Activated naive CD4-positive, alpha-beta T cell (primary cell): ENCODE measurements at regions not wholly inside any gene's neighbourhood (a gene's known extent, or its start where the extent isn't known, plus 50 kb on each side); places are given as distances from the start of the nearest gene placed in this dataset.

ENCODE experiments used
- DNase-seq, 4 experiments: peaks; one replicate each; lab custom pipeline; 2025; lab: John Stamatoyannopoulos, UW

DNA sequence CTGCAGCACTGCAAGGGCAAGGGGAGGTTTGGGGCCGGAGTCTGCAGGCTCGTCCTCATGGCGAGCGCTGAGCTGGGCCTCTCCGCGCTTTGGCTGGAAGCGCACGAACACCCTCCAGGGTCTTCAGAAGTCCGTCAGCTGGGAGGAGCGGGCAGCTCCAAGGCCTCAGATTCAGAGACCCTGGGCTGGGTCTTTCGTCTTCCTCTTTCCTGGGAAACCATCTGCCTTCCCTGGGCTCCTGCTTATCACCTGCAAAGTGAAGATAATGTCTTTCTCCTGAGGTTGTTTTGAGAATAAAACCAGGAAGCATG is 525.6 kb downstream of the BRD1 start:
- DNase-seq, result no peak

DNA sequence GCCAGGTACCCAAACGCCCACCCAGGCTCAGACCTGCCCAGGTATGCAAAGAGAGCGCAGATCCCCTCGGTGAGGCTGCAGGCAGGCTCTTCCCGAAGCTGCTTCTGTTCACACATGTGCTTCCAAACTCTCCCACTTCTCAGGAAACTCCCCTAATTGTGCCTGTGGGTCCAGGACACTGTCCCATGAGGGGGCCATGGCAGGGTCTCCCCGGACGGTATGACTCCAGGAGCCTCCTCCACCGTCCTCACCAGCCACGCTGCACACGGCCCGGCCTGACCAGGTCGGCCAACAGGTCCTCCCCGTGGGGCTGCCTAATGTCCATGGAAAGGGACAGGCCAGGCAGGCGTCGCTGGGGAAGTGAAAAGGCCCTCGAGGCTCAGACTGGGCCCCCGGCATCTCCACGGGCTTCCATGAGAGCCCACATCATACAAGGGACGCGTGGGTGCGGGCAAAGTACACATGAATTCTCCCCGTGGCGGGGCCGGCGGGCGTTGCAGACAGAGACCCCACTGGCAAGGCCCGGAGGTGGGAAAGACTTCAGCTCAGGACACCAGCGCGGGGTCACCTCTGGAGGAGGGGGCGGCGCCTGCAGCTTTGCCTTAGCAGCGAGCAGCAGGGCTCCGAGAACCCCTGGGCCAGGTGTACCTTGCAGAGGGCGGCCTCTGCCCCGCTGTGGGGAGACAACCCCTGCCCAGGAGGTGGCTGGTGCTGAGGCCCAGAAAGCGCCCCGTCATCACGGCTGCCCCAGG is 526.1 kb downstream of the BRD1 start:
- DNase-seq, result no peak

DNA sequence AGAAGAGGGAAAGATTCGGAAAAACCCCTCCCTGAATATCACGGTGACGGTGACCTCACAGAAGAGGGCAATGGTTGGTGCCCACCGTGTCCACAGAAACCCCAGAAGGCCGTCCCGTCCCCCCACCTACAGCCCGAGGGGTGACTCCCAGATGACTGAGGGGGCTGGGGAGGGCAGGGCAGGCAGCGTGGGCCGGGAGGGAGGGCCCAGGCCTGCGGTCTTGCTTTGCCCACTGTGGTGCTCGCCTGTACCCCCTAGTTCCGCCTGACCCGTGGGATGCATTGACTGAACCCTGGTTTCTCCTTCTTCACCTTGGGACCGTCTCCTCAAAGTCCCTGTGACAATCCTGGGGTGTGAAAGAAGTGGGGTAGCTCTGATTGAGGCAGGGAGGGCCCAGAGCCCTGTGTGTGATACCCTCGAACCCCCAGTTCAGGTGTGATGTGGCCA is 526.7 kb downstream of the BRD1 start:
- no peak for DNase-seq

DNA sequence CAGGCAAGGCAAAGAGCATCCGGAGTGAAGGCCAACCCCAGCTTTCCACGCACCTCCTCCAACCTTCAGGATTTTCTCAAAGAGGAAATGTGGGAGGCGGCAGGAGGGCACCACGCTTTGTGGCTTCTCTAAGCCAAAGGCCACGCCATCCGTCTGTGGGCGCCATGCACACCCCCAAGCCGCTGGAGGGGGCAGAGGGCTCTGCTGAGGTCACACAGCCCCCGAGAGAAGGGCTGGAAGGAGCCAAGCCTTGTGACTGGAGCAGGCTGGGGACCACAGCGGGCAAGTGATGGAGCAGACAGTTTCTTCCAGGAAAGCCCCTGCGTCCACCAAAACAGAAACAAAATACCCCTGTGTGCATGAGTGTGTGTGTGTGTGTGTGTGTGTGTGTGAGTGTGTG is 527.4 kb downstream of the BRD1 start:
- DNase-seq, result no peak

DNA sequence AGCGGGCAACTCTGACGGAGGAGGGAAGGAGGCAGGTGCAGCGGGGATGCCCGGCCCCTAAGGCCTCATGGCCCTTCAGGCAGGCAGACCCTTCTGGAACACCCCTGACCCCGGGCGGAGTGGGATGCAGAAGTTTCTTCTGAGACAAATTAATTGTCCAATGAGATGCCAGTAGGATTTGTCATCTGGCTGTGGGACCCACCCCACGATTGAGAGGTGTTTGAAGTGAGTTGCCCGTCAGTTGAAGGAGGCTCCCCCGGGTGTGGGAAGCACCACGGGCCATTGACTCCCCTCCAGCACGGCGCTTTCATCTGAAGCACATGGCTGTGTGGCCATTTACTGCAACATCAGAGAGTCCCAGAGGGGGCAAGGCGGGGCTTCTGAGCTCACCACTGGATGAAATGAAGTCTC is 527.8 kb downstream of the BRD1 start:
- DNase-seq, result no peak

DNA sequence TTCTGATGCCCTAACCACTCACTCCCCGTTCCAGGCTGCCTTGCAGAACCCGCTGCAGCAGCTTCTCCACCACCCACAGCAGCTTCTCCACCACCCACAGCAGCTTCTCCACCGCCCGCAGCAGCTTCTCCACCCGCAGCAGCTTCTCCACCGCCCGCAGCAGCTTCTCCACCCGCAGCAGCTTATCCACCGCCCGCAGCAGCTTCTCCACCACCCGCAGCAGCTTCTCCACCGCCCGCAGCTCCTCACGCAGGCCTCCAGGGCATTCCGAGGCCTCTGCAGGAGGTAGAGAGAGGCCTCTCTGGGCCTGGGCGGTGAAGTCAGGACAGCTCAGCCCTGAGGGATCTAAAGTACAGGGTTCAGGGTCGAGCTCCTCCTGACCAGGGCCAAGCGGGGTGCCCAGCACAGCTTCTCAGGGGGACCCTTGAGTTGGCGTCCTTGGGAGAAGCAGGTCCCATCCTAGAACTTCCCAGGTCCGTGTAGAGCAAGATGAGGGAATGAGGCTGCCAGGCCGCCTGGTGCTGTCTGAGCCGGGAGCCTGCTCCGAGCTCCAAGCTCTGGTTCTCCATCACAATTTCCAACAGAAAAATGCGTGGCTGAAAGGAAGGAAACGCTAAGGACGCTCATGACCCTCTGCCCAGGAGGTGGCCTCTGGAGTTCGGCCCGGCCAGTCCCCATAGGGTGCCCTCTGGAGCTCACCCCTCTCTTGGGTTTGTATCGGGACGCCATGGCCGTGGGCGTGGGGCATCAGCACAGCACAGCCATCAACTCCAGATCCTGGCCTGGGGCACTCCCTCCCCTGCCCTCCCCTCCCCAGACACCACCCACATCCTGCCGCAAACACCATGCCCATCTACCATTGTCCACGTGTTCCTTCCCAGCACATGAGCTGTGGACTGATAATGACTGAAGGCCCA is 528.6 kb downstream of the BRD1 start:
- DNase-seq, result no peak

DNA sequence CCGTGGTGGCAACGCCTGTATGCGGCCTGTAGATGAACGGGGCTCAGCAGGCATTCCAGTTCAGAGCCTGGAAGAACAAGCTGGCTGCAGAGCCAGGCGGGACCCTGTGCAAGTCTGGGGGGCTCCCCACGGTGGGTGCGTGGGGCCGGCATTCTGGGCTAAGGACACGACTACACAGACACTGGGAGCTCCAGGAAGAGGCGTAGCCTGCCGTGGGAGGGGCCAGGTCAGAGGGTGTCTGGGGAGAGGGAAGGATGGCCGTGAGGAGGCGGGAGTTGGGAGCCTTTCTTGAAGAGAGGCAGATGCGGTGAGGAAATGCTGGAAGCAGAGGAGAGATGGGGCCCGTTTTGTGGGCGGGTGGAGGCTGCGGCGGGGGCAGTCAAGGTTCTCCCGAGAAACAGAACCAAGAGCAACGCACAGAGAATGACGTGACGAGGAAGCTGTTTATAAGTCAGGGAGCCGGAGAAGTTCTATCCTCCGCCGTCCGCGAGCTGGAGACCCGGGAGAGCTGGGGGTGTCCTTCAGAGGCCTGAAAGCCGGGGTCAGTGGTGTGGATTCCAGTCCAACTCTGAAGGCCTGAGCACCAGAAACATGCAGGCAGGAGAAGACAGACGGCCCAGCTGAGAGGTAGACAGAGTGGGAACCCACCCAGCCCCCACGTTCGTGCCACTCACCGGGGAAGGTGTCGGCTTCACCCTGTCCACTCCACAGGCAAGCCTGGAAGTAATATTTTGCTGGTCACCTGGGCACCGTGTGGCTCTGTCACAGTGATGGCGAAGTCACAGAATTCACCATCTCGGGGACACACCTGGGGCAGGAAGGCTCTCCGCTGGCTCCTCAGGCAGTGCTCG is 529.6 kb downstream of the BRD1 start:
- no peak for DNase-seq

DNA sequence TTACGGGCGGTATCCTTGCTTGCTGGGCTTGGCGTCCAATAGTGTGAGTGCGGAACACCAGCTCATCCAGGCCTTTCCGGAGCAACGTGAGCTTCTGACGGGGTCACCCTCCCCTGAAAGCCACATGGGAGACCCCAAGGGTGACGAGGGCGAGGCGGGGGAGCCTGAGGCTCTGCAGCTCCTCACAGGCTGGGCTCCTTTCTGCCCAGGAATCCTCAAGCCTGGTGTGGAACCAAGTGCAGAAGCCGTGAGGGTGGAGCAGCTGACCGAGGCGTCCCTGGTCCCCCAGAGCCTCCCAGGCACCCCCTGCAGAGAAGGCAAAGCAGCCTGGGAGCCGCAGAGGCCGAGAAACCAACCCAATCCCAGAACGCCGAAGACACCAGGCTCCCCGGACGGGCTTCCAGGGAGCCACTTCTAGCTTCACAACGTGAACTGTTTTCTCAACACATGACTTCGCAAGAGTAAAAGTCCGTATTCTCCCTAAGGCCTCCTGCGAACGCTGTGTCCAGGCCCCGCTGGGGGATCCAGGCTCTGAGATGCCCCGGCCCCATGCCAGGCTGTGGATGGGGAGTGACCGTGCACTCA is 530.3 kb downstream of the BRD1 start:
- no peak for DNase-seq

DNA sequence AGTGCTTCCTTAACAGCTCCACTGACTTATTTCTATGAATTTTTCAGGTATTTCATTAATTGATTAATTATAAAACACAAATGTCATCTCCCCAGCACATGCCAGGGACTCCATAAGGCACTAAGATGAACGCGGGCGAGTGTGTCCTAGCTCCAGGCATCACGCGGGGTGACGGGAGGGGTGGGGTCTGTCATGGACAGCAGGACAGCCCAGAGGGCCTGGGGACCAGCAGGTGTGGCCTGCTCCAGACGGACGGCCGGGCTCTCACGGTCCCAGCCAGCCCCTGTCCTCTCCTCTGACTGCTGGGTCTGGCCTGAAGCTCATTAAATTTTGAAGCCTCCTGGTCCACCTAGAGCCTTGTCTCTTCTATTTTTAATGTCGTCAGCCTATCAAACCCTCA is 531.1 kb downstream of the BRD1 start:
- no peak for DNase-seq

DNA sequence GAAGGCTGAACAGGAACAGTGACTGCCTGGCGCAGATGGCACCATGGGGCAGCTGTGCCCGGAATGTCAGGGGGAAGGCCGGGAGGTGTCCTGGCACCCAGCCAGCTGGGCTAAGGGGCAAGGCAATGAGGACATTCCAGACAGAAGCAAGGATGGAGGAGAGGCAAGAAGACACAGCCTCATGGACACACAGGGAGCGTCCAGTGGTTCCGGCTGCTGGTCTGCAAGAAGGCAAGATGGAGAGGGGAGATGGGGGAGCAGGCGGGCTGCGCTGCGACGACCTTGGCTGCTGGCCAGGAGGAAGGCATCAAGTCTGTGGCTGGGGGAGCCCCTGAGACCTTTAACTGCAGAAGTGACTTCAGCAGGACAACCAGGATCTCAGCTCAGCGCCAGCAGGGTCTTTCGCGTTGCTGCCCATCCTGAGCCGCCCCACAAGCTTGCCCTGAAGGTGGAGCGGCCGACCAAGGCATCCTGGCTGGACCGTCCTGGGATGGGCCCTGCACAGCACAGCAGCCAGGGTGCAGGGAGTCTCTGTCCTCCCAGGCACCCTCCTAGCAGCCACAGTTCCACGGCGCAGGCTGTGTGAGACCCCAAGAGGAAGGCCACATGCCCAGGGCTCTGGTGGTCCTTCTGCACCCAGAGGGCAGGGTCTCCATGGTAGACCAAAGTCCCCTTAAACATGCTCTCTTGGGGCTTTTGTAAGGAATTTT is 531.7 kb downstream of the BRD1 start:
- no peak for DNase-seq

DNA sequence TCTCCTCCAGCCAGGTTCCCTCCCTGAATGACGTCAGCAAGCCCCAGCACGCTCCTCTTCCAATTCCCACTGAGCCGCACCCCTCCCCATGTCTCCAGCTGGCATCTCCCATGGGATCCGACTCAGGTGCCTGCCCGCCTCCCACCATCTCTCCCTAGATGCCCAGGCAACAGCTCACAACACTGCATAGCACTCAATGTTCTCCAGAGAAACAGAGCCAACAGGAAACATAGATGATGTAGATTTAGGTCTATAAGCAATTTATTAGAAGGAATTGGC is 532.3 kb downstream of the BRD1 start:
- no peak for DNase-seq

DNA sequence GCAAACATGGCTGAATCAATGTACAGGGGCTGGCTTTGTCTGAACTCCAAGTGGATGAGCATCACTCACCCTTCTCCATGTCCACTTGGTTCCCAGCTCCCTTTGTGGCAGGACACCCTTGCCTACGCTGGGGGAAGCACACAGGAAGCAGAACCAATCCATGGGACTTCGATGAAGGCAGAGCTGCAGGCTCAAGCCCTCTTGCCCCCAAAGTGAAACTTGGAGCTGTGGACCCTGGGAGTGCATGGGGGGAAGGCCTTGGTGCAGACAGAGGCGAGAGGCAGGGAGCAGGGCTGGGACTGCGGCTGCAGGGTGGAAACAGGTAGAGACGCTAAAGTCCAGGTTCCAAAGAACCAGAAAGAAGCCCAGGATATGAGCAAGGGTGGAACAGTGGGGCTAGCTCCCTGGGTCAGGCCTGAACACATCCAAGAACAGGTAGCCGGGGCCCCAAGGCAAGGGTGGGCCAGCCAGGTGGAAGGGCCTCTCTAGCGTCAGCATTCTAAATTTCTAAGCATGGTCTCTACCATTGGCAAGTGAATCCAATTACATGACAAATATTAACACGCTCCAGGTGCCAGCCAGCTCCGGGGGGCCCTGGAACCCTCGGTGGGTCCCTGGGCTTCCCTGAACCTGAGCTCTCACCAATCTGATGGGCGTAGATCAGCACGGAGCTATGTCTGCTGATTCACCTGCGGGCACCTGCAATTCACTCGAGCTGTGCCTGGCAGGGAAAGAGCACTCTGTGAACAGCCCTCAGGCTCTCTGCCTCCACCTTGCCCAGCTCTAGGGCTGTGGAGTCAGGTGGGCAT is 532.8 kb downstream of the BRD1 start:
- DNase-seq, result no peak

DNA sequence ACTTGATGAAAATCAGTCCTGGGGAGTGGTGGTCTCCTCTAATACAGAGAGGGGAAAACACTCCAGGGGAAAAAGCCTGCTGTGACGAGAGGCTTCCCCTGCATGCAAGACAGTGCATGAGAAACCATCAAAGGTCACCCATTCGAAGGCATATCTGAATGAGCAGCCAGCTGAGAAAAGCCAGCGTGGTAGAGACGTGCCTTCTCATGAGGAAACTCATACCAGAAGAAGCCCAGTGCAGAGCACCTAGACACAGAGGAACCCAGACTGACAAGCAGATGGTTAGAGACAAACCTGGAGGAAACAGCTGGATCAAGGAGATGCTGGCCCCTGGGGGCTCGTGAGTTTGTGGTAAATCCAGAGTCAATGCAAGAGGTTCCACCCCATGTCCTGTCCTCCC is 534.8 kb downstream of the BRD1 start:
- no peak for DNase-seq

DNA sequence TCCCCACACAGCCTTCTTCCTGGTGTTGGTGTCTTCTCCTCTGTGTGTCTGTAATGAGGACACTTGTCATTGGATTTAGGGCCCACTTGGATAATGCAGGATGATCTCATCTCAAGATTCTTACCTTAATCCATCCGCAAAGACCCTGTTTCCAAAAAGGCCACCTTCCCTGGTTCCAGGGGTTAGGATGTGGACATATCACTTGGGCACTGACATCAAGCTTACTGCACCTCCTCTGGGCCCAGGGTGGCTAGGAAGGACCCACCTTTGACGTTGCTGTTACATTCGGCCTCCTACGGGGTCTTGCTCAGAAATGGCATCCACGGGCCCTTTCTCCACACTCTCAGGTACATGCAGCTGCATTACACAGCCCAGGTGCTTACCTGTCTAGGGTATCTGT is 535.9 kb downstream of the BRD1 start:
- DNase-seq, result no peak

DNA sequence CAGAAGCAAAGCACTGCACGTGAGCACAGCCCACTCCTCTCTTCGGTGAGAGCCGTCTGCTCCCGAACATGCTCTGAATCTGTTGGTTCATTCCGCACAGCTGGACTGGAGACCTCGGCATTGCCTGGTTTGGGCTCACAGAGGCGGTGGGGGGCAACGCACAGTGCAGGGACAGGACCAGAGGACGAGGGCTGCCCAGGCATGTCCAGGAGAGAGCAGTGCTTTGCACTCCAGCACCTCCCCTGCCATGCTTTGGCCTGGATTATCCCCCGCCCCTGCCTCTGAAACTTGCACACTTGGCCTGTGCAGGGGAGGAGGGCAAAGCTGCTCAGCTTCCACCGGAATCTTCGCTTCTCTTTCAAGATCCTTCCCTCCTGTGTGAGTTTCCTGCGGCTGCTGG is 536.5 kb downstream of the BRD1 start:
- no peak for DNase-seq

DNA sequence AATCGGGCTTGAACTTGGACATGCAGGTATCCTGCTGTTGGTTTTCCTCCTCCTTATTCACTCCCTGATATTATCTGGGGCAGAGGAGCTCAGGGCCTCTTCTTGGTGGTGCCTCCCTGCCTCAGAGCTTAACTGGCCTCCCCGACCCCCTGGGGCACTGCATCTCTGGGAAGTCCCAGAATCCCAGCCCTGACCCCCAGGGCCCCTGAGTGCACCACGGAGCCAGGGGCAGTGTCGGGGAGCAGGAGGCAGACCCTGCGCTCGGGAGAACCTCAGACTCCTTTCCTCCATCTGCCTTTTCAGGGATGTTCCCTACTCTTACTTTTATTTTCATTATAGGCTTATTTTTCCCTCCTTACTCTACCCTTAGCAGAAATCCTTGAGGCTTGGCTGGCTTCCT is 537.0 kb downstream of the BRD1 start:
- no peak for DNase-seq

DNA sequence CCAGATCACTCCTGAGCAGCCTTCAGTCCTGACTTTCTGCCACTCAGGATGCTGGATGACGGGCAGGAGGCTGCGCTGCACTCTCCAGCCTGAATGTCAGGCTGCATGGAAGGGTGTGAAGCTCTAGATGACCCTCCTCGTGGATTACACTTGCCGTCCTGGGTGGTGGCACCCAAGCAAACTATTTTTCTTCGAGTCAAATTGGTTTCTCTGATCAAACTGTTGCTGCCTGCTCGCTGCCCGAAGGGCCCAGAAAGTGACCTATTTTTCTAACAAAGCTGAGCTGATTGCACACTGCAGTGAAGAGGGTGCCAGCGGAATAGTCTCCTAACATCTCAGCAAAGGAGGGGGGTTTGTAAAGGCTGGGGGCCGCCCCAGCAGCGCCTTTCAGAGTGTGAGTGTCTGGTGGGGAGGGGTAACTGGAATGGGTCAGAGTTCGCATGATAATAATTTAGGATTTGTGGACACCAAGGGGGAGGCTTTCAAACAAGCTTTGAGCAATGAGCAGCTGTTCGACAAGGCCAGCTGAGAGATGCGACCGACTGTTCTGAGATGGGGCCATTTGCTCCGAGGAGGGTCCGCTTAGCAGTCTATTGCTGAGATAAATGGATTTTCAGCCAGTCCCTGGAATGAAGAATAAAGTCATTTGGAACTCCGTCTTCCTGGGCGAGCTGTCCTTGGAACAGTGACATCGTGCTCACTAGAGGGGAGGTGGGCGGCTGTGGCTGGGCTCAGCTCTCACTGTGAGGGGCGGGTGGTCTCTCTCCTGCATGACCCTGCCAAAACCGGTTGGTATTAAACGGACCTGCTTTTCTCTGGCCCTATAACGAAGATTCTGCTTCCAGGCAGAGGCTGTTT is 537.6 kb downstream of the BRD1 start:
- DNase-seq, result no peak

DNA sequence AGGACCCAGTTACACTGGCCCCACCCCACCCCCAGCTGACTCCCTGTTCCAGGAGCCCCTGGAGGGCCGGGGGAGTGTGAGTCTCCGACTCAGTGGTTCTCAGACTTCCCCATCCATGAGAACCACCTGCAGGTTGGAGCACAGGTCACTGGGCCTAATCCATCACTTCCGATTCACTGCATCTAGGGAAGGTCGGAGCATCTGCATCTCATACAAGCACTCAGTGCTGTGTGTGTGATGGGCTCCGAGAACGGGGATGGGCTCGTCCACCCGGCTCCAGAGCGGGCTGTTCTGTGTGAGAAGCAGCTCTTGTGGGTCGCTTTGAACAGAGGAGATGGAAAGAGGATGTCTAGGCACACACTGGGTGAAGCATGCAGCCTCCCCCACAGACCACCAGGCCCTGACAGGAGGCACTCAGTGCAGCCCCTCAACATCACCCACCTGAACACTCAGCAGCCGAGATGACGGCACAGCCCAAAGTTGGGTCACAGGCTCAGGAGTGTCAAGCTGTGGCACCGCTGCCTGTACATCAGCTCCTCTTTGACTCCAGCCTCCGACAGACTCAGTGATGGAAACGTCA is 541.4 kb downstream of the BRD1 start:
- DNase-seq, result no peak

DNA sequence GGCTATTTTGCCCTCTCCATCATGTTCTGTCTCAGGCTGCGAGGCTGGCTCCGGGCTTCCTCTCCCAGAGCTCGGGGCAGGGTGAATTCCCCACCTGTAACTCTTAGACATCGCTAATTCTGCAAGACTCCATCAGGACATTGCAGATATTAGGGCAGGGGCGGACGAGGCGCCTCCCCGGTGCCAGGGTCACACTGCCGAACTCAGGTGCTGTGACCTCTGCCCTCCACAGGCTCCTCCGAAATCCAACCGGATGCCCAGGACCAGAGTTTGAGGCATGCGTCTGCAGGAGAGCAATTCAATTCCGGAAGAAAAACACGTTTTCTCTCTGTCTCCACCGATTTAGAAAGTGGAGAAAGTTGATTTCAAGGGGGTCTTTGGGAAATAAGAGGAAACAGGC is 542.7 kb downstream of the BRD1 start:
- DNase-seq, result no peak
